ENCODE measurements at regions not wholly inside any gene's neighbourhood (a gene's known extent, or its start where the extent isn't known, plus 50 kb on each side); places are given as distances from the start of the nearest gene placed in this dataset.
A peak's percentile ranks its signal among the peaks of the same experiment; 100 is the strongest.
"Not testable (repeated sequence)": the region's sequence is repeated elsewhere in the genome, so short reads cannot be mapped to it uniquely, and the experiment has no call there.

- Histone ChIP-seq H3K4me1 (ENCODE audit: low read depth) (no peaks in the 10 kb centered on the region), H3K36me3 (ENCODE audit: low read depth) (no peaks in the 10 kb centered on the region), H3K9me3 (no peaks in the 10 kb centered on the region), H3K4me3 (no peak overlapping the region)
- no peak for DNase-seq
- intact Hi-C loops (cut with DNase I, micrococcal nuclease) = no loop called here
- TF ChIP-seq, protein P1, sequence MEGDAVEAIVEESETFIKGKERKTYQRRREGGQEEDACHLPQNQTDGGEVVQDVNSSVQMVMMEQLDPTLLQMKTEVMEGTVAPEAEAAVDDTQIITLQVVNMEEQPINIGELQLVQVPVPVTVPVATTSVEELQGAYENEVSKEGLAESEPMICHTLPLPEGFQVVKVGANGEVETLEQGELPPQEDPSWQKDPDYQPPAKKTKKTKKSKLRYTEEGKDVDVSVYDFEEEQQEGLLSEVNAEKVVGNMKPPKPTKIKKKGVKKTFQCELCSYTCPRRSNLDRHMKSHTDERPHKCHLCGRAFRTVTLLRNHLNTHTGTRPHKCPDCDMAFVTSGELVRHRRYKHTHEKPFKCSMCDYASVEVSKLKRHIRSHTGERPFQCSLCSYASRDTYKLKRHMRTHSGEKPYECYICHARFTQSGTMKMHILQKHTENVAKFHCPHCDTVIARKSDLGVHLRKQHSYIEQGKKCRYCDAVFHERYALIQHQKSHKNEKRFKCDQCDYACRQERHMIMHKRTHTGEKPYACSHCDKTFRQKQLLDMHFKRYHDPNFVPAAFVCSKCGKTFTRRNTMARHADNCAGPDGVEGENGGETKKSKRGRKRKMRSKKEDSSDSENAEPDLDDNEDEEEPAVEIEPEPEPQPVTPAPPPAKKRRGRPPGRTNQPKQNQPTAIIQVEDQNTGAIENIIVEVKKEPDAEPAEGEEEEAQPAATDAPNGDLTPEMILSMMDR (IDR thresholded peaks at IDR 0.05) = no peak
- ATAC-seq = peak; percentile 54
Observed at GRCh38 chr14:53845813-53846693, 110.6 kb downstream of the BMP4 start.

GRCh38 chr14:53842938-53843337 is 113.7 kb downstream of the BMP4 start:
- no peak for ATAC-seq
- intact Hi-C loops (cut with DNase I, micrococcal nuclease) = no loop called here
- DNase-seq = no peak
- H3K9me3 ChIP-seq = no peaks in the 10 kb centered on the region
- H3K4me3 ChIP-seq = no peak overlapping the region
- TF ChIP-seq, protein P1 (IDR thresholded peaks at IDR 0.05) = no peak
- no peaks in the 10 kb centered on the region for H3K4me1 ChIP-seq (ENCODE audit: low read depth)
- H3K36me3 ChIP-seq (ENCODE audit: low read depth) = no peaks in the 10 kb centered on the region

DNA sequence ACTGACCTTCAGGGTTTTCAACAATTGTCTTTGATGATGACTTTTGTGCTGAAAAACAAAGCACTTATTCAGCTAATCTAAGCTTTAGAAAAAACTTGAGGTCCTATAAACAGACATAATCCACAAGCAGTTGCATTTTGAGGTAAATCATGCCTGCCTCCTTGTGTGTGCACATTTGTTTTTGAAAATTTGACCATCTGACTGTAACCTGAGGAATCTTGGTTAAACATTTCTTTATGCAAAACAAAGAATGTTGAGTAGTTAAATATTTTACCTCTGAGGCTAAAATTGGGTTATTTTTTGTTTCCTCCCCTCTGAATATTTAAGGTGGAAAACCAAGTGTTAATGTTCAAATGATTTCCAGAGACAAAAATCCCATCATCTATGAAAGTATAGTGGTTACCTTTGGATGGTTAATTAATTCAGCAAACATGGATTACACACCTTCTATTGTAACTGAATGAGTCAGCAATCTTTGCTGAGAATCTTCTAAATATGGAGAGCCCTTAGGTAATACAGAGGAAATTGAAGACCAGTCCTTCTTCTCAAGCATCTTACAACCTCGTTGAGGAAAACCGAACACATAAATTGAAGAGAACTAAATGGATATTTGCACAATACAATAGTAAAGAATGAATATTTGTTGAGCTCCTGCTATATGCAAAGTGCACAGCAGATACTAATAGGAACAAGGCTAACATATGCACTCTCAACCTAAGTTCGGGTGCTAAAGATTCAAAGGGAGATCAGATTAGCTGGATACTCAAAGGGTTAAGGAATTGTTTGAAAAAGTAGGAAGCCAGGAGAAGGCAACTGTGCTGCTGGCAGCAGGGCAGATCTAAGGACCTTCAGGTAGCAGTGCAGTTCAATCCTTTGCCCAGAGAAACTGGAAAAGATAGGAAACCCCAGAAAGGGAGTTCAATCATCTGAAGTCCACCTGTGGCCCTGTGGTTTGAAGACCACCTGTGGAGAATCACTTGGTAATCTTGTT is 115.2 kb downstream of the BMP4 start:
- no peaks in the 10 kb centered on the region for H3K4me1 ChIP-seq (ENCODE audit: low read depth)
- intact Hi-C loops (cut with DNase I, micrococcal nuclease) = no loop called here
- TF ChIP-seq, protein P1 (IDR thresholded peaks at IDR 0.05) = no peak
- H3K36me3 ChIP-seq (ENCODE audit: low read depth) = no peaks in the 10 kb centered on the region
- DNase-seq (no peak), ATAC-seq (no peak)
- peaks cover 3% of the 10 kb centered on the region for H3K9me3 ChIP-seq
- no peak overlapping the region for H3K4me3 ChIP-seq

GRCh38 chr14:53840444-53840843 is 116.2 kb downstream of the BMP4 start:
- Histone ChIP-seq H3K9me3 (peaks cover 3% of the 10 kb centered on the region), H3K4me1 (ENCODE audit: low read depth) (no peaks in the 10 kb centered on the region), H3K4me3 (no peak overlapping the region), H3K36me3 (ENCODE audit: low read depth) (no peaks in the 10 kb centered on the region)
- intact Hi-C loops (cut with DNase I, micrococcal nuclease) = no loop called here
- TF ChIP-seq, protein P1 (IDR thresholded peaks at IDR 0.05) = no peak
- peak; percentile 63 for ATAC-seq
- no peak for DNase-seq

- Histone ChIP-seq H3K36me3 (ENCODE audit: low read depth) (no peaks in the 10 kb centered on the region), H3K4me1 (ENCODE audit: low read depth) (no peaks in the 10 kb centered on the region), H3K4me3 (no peak overlapping the region), H3K9me3 (peaks cover 3% of the 10 kb centered on the region)
- DNase-seq (no peak), ATAC-seq (no peak)
- TF ChIP-seq, protein P1 (IDR thresholded peaks at IDR 0.05) = no peak
- intact Hi-C loops (cut with DNase I, micrococcal nuclease) = no loop called here
Observed at GRCh38 chr14:53838374-53838773, 118.3 kb downstream of the BMP4 start.

- DNase-seq; H3K4me3 ChIP-seq; H3K9me3 ChIP-seq; H3K4me1 ChIP-seq (ENCODE audit: low read depth); intact Hi-C loops (cut with DNase I, micrococcal nuclease); H3K36me3 ChIP-seq (ENCODE audit: low read depth); ATAC-seq: not testable (repeated sequence)
Observed at GRCh38 chr14:53837656-53838055, 119.0 kb downstream of the BMP4 start.

Data from mucosa of descending colon (tissue), 3 donors.